C4-2B (cell line): ENCODE measurements at regions not wholly inside any gene's neighbourhood (a gene's known extent, or its start where the extent isn't known, plus 50 kb on each side); places are given as distances from the start of the nearest gene placed in this dataset.

Source experiments
- H3K27ac ChIP-seq: fragments of 450-650 bp; 2 replicates; pipeline ENCODE4 v1.5.1; 2017
- CTCF ChIP-seq: fragments of 450-650 bp; conservative IDR thresholded peaks from 2 replicates; pipeline ENCODE4 v1.5.1; 2017; ENCODE audit warnings: mild to moderate bottlenecking
- ZFX ChIP-seq: fragments of 450-650 bp; IDR thresholded peaks from 2 replicates; pipeline ENCODE4 v1.6.1; 2017

- no peak overlapping the region for H3K27ac ChIP-seq
- TF ChIP-seq ZFX, result no peak
- TF ChIP-seq CTCF, result no peak
Measured at GRCh38 chr6:28656715-28657114, 131.0 kb downstream of the GPX5 start.

GRCh38 chr6:28657381-28657768 lies 131.7 kb downstream of the GPX5 start:
- no peak for TF ChIP-seq ZFX
- no peak for TF ChIP-seq CTCF
- no peak overlapping the region for H3K27ac ChIP-seq

- no peak overlapping the region for H3K27ac ChIP-seq
- TF ChIP-seq CTCF (no peak), ZFX (no peak)
Measured at GRCh38 chr6:28657769-28658465, 132.2 kb downstream of the GPX5 start.

- H3K27ac ChIP-seq, result no peak overlapping the region
Measured at GRCh38 chr6:28658475-28659249, 133.0 kb downstream of the GPX5 start.

GRCh38 chr6:28659250-28659566 lies 133.5 kb downstream of the GPX5 start:
- H3K27ac ChIP-seq, result no peak overlapping the region

More at GRCh38 chr6:28658475-28659249, 133.0 kb downstream of the GPX5 start:
- TF ChIP-seq ZFX, result no peak
- no peak for TF ChIP-seq CTCF

GRCh38 chr6:28661097-28661713 lies 135.5 kb downstream of the GPX5 start:
- TF ChIP-seq CTCF (no peak), ZFX (no peak)
- no peak overlapping the region for H3K27ac ChIP-seq

More at GRCh38 chr6:28659250-28659566, 133.5 kb downstream of the GPX5 start:
- TF ChIP-seq ZFX, result no peak
- no peak for TF ChIP-seq CTCF

GRCh38 chr6:28664870-28665396 lies 139.3 kb downstream of the GPX5 start:
- no peak for TF ChIP-seq ZFX
- no peak for TF ChIP-seq CTCF
- no peak overlapping the region for H3K27ac ChIP-seq
